Loucy (cell line): ENCODE measurements at regions not wholly inside any gene's neighbourhood (a gene's known extent, or its start where the extent isn't known, plus 50 kb on each side); places are given as distances from the start of the nearest gene placed in this dataset.

Experiments used
- EZH2phosphoT487 ChIP-seq: fragments of 200-600 bp; IDR thresholded peaks from 2 replicates; pipeline ENCODE4 v1.6.1; 2018; ENCODE audit warnings: antibody characterized with exemption, mild to moderate bottlenecking, moderate library complexity, borderline replicate concordance
- TF ChIP-seq, protein P1 (sequence below): fragments of 200-600 bp; sonication (generic); conservative IDR thresholded peaks from 2 replicates; pipeline ENCODE4 v1.5.1; 2014; ENCODE audit warnings: mild to moderate bottlenecking, antibody characterized with exemption, low read length

GRCh38 chrX:39592776-39593175 lies 505.0 kb downstream of the BCOR start:
- TF ChIP-seq, protein P1, sequence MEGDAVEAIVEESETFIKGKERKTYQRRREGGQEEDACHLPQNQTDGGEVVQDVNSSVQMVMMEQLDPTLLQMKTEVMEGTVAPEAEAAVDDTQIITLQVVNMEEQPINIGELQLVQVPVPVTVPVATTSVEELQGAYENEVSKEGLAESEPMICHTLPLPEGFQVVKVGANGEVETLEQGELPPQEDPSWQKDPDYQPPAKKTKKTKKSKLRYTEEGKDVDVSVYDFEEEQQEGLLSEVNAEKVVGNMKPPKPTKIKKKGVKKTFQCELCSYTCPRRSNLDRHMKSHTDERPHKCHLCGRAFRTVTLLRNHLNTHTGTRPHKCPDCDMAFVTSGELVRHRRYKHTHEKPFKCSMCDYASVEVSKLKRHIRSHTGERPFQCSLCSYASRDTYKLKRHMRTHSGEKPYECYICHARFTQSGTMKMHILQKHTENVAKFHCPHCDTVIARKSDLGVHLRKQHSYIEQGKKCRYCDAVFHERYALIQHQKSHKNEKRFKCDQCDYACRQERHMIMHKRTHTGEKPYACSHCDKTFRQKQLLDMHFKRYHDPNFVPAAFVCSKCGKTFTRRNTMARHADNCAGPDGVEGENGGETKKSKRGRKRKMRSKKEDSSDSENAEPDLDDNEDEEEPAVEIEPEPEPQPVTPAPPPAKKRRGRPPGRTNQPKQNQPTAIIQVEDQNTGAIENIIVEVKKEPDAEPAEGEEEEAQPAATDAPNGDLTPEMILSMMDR: no peak
- no peak for TF ChIP-seq EZH2phosphoT487
